Medulla oblongata (tissue), 1 donor: ENCODE measurements at regions not wholly inside any gene's neighbourhood (a gene's known extent, or its start where the extent isn't known, plus 50 kb on each side); places are given as distances from the start of the nearest gene placed in this dataset.
"Not testable (repeated sequence)": the region's sequence is repeated elsewhere in the genome, so short reads cannot be mapped to it uniquely, and the experiment has no call there.

ENCODE experiments used
- DNase-seq: peaks from one replicate; pipeline ENCODE4 v3.0.0-alpha.2; 2015; ENCODE audit errors: extremely low spot score

GRCh38 chr18:52183107-52183506, 156.9 kb upstream of the DCC start:
- DNase-seq = no peak

DNA sequence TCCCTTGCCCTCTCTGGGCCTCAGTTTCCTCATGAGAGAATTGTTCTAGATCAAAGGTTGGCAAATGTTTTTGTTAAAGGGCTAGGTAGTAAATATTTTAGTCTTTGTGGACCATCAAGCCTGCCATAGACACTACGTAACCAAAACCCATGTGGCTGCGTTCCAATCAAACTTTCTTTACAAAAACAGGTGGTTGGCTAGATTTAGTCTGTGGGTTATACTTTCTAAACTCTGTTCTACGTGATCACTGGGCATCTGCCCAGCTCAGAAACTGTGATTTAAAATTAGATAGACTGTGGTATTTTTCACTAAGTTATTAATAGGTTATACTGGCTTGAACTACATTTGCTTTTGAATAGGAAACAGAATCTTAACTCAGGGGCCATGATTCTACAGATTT, 149.8 kb upstream of the DCC start:
- DNase-seq = no peak

GRCh38 chr18:52190631-52191030, 149.4 kb upstream of the DCC start:
- DNase-seq = no peak

- no peak for DNase-seq
Observed at GRCh38 chr18:52200406-52200805, 139.6 kb upstream of the DCC start.

DNA sequence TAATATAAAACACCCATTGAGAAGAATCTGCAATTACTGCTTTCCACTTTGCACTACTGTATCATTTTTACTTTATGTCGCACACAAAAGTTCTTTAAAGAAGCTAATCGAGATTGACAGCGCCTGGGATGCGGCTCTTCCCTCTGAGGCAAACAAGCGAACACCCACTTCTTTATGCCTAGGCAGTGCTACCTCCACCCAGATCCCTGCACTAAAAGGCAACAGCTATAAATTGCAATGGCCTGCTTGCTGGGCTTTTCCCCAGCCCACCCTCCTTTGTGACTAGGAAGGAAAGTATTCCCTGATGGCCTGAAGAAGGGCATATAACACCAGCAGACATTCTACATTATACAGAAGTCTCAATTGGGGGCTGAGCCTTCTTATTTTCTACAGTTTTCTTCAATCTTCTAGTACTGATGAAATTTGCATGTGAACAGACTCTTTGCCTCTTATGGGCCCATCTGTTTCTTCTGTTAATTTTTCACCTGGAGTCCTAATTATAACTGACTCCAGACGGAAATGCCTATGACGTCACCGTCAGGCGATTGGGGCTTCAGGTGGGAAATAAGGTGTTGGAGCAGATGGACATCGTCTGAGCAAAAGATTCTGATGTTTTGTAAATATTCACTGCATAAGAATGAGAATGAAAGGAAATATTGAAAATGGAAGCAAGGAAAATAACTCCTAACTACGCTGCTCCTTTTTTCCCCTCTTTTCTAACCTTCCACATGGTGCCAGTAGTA, 138.9 kb upstream of the DCC start:
- no peak for DNase-seq

DNA sequence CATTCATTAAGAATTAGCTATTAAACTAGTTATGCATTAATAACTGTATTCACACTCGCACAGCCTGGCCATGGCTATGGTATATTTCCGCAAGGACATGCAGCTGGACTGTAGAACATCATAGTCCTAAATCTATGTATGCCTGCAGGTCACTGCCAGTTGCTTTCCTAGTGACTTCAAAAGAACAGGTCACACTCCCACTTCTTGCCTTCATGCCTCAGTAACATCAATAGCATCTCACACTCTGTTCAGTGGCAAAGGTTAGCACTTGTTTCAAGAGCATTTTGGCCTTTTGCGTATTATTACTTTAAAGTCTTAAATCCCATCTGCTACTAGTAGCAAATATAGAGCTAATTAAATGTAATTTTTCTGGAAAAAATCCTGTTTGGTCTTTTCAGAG, 131.4 kb upstream of the DCC start:
- no peak for DNase-seq

DNA sequence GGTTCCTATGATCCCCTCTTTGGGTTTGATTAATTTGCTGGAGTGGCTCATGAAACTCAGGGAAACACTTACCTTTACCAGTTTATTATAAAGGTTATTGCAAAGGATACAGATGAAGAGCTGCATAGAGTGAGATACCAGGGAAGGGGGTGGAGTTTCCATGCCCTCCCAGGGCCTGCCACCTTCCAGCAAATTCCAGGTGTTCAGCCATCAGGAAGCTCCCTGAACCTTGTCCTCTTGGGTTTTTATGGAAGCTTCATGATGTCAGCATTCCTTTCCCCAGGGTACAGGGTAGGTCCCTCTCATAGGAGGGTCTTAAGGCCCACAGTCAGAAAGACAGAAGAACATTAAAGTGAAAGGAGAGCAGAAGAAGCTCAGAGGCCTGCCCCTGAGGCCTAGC, 123.9 kb upstream of the DCC start:
- no peak for DNase-seq

- DNase-seq = no peak
Observed at GRCh38 chr18:52216666-52217065, 123.3 kb upstream of the DCC start.

DNA sequence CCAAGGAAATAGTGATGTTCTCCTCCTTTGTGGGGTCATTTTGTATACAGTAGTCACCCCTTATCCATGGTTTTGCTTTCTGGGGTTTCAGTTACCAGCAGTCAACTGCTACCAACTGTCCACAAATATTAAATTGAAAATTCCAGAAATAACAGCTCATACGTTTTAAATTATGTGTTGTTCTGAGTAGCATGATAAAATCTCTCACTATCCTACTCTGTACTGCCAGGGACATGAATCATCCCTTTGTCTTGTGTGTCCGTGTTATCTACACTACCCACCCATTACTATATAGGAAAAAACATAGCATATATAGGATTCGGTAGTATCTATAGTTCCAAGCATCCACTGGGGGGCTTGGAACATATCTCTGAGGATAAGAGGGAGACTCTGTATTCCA, 120.9 kb upstream of the DCC start:
- DNase-seq = no peak

DNA sequence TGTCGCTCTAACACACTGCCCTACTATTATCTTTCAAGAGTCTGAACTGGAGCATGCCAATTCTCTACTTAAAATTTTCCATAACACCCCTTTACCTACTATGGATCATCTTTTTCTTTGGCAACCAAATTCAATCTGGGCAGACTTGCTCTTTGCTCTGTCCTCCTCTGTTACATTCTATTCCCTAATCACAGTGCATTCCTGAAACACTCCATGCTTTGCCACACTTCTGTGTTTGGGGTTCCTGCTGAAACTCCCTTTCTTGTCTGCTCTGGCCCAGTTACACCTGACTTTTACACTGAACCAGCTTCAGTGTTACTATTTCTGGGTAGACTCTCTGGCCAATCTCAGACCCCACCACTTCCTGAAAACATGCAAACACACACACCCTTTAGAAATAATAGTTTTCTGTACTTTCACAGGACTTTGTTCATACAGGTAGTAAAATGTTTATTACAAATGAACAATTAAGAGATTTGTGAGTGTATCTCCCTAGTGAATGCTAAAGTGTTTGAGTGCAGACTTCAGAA, 119.9 kb upstream of the DCC start:
- no peak for DNase-seq

DNA sequence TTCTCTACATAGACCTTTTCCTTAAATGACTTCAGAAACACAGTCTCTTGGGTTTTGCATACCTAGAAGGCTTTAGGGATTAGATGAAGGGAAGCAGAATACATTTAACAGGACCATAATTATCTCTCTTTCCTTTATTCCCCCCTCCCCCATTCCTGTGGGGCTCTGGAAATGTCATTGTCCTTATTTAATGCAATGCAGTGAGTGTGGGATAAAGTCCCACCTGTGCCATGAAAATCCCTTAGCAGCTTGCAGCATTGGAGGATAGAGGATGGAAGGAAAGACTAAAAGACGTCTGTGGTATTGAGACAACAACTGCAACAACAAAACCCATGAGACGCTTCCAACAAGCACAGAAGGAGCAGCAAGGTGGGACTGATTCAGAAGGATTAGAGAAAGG, 117.8 kb upstream of the DCC start:
- no peak for DNase-seq

DNA sequence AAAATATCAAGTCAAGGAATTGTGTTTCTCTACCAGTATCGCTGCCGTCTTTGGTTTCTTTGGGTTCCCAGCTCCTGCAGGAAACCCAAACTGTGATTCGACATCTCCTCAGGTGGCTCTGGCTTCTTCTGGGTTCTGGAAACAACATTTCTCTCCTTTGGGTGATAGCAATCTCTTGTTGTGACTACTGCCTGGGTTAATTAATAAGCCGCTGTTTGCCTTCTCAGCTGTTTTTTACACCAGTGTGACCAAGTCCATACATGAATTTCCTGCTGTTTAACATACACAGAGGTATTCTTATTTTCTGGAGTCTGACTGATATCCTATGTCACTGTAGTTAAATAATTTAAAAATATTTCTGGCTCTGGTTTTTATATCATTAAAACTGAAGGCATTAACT, 112.5 kb upstream of the DCC start:
- no peak for DNase-seq

- no peak for DNase-seq
Observed at GRCh38 chr18:52228166-52228565, 111.8 kb upstream of the DCC start.

- no peak for DNase-seq
Observed at GRCh38 chr18:52236131-52236530, 103.9 kb upstream of the DCC start.

DNA sequence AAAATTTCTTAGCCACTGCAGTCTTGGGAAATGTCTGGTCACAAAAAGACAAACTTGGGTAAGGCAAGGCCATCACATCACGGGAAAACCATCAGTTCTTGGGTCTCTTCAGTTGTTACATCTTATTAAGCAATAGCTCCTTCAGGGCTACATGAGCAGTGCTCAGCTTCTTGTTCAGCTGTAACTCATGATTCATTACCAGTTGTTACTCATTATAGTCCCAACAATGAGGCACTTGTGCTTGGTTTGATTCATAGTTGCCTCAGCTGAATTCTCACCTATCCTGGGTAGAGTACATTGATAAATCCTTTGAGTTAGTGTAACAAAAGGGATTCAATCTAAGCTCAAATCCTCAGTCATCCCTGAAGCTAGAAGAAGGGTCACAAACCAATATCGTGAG, 102.4 kb upstream of the DCC start:
- no peak for DNase-seq

DNA sequence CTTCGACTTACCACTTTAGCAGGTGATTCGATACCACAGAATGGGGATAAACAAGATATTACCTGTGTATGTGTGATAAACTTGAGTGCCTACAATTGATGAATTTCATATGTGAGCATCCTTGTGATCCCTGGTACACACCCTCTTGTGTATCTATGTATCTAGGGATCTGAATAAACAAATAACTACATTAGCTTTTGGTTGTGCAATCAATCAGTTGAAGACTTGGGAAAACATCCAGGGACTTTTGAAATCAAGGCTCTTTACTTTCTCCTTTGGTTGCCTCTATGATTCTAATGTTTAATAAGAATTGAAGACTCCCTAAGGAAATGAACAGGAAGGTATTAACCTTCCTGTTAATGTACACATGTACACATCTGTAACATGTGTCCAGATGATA, 97.3 kb upstream of the DCC start:
- DNase-seq = no peak

DNA sequence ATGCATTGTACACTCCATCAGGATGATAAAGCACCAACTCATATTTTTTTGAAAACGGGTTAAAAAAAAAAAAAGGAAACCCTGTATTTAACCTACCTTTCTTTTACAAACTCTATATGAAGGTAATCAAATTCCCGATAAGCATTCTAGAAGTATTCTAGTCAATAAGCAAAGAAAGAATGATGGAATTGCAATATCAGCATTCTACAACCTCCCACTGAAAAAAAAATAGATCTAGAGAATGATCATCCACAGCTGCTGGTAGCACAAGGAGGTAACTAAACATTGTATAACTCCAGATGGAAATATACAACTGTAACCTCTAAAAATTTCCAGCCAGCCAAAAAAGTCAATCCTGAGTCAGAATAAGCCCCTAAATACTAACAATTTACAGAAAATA, 95.3 kb upstream of the DCC start:
- no peak for DNase-seq

- DNase-seq = no peak
Observed at GRCh38 chr18:52254367-52254766, 85.6 kb upstream of the DCC start.

DNA sequence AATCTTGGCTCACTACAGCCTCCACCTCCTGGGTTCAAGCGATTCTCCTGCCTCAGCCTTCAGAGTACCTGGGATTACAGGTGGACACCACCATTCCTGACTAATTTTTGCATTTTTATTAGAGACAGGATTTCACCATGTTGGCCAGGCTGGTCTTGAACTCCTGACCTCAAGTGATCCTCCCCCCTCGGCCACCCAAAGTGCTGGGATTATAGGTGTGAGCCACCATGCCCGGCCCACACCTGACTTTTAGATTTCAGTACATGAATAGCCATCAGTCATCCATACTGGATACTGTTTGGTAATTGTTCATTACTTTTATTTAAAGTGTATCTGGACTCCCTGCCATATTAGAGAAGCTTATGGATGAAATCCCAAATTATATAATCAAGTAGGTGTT, 82.6 kb upstream of the DCC start:
- DNase-seq = not testable (repeated sequence)

DNA sequence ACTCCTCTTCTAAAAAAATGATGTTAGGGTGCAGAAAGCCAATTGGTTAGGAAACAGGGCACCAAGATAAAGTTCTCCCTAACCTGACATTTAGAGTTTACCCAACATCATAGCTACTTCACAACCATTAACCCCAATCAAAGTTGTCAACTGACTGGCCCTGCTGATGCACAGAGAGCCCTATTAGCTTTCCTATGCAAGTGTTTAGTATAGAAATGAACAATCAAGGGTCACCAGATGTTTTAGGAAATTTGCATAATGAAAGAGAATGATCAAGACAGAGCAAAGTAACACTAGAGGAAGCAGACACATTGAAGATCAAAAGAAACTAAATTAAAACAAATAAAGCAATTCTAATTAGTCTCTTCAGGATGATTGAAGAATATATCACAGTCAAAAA, 64.2 kb upstream of the DCC start:
- DNase-seq = no peak

DNA sequence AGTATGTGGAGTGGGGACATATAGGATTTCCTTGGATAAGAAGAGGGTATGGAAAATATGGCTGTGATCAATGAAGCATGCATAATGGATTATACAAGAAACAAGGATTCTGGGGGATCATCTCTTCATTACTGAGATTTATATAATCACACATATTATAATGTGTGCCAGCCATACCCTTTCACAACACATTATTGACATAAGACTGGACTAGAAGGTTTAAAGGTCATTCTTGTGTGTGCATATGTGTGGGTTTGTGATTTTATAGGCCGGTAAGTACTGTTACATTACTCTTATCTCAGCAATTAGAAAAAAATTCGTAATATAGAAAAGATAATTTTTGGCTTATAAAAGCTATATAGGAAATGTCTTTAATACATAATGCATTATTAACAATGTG, 62.2 kb upstream of the DCC start:
- DNase-seq = no peak

- DNase-seq = no peak
Observed at GRCh38 chr18:52278191-52278590, 61.8 kb upstream of the DCC start.

DNA sequence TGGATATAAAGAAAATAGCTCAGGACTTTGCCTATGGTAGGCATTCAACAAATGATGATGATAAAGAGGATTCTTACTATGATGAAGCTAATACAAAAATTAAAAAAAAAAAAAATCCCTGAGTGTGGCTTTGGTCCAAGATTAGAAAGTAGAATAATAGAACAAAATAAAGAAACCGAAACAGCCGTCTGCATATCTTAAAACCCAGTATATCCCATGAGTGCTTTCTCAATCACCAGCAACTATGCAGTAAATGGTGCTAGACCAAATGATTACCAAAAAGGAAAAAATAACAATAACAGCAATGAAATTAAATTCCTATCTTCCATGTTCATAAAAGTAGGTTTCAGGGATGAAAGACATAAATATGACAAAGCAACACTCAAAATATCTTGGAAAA, 59.3 kb upstream of the DCC start:
- DNase-seq = no peak

DNA sequence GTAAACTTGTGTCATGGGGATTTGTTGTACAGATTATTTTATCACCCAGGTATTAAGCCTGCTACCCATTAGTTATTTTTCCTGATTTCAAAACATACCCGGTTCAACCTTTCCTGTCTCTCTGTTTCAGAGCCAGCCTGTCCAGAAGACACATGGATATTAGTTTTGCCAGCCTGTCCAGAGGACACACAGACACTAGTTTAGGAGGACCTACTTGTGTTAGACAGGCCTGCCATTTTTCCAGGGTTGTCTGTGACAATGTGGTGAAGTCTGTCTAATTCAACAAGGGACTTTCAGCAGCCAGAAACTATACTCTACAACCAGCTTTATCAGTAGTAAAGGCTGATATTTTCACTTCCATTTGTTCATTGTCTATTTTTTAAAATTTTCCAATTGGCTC, 56.1 kb upstream of the DCC start:
- DNase-seq = no peak
